Naive thymus-derived CD4-positive, alpha-beta T cell (primary cell): ENCODE measurements at regions not wholly inside any gene's neighbourhood (a gene's known extent, or its start where the extent isn't known, plus 50 kb on each side); places are given as distances from the start of the nearest gene placed in this dataset.

ENCODE experiments used
- ATAC-seq: fragments of 150-1000 bp; cut with Tn5 transposase; 2 replicates; pipeline ENCODE4 v1.10.0; 2021; ENCODE audit warnings: mild to moderate bottlenecking, moderate library complexity
- CTCF ChIA-PET: fragments of 350-600 bp; sonication (Branson Sonifier 250); formaldehyde crosslinking; loops from one replicate; lab custom pipeline; 2021; ENCODE audit warnings: antibody characterized with exemption; lab: Charles Lee
- POLR2A ChIA-PET: fragments of 350-600 bp; sonication (Branson Sonifier 250); formaldehyde crosslinking; loops from one replicate; lab custom pipeline; 2021; ENCODE audit warnings: antibody characterized with exemption, inconsistent platforms; lab: Charles Lee
- DNase-seq, 9 donors: peaks; one replicate each; pipeline versions ENCODE4 v3.0.0 to v3.0.0-alpha.2; 2020 to 2022; ENCODE audit warnings: mixed read lengths in 1 of 9
- H3K27ac ChIP-seq: one replicate; pipeline ENCODE4 v1.7.0; 2013; ENCODE audit warnings: mild to moderate bottlenecking, low read depth, low read length, moderate library complexity
- H3K27me3 ChIP-seq, 2 donors: one replicate each; pipeline ENCODE4 v1.7.0; 2013; ENCODE audit warnings: low read length in 2 of 2, mild to moderate bottlenecking in 2 of 2, moderate library complexity in 2 of 2; ENCODE audit not compliant: control insufficient read depth in 2 of 2, insufficient read depth in 2 of 2
- H3K36me3 ChIP-seq, 3 experiments: 1 replicate in 2 of 3; 2 replicates in 1 of 3; pipeline ENCODE4 v1.7.0; 2013; ENCODE audit warnings: low read length in 3 of 3, mild to moderate bottlenecking in 3 of 3, moderate library complexity in 1 of 3; ENCODE audit not compliant: insufficient read depth in 3 of 3, control insufficient read depth in 2 of 3
- H3K4me1 ChIP-seq, 2 donors: one replicate each; pipeline ENCODE4 v1.7.0; 2013; ENCODE audit warnings: low read length in 2 of 2, mild to moderate bottlenecking in 2 of 2, moderate library complexity in 1 of 2; ENCODE audit not compliant: control insufficient read depth in 2 of 2, insufficient read depth in 2 of 2
- H3K4me3 ChIP-seq: 2 replicates; pipeline ENCODE4 v1.7.0; 2013; ENCODE audit warnings: mild to moderate bottlenecking, low read length
- H3K9me3 ChIP-seq, 3 experiments: 1 replicate in 2 of 3; 2 replicates in 1 of 3; pipeline ENCODE4 v1.7.0; 2013; ENCODE audit warnings: low read length in 3 of 3; ENCODE audit not compliant: control insufficient read depth in 2 of 3
- H3K27ac Mint-ChIP-seq, 9 donors: one replicate each; pipeline ENCODE4 v1.8.0; 2020 to 2022; ENCODE audit warnings: mixed read lengths in 9 of 9, mild to moderate bottlenecking in 8 of 9, moderate library complexity in 5 of 9, inconsistent platforms in 2 of 9
- H3K27me3 Mint-ChIP-seq, 5 donors: one replicate each; pipeline ENCODE4 v1.8.0; 2021 to 2022; ENCODE audit warnings: mixed read lengths in 5 of 5, mild to moderate bottlenecking in 1 of 5
- H3K36me3 Mint-ChIP-seq, 5 donors: one replicate each; pipeline ENCODE4 v1.8.0; 2020 to 2022; ENCODE audit warnings: mixed read lengths in 5 of 5, mild to moderate bottlenecking in 3 of 5, inconsistent platforms in 1 of 5
- H3K4me1 Mint-ChIP-seq, 7 donors: one replicate each; pipeline ENCODE4 v1.8.0; 2020 to 2022; ENCODE audit warnings: mixed read lengths in 7 of 7, mild to moderate bottlenecking in 3 of 7, inconsistent platforms in 1 of 7
- H3K4me3 Mint-ChIP-seq, 10 donors: one replicate each; pipeline ENCODE4 v1.8.0; 2020 to 2022; ENCODE audit warnings: mild to moderate bottlenecking in 10 of 10, mixed read lengths in 10 of 10, moderate library complexity in 6 of 10, inconsistent platforms in 2 of 10
- H3K9me3 Mint-ChIP-seq, 11 donors: one replicate each; pipeline ENCODE4 v1.8.0; 2020 to 2022; ENCODE audit warnings: mixed read lengths in 11 of 11, mild to moderate bottlenecking in 4 of 11, inconsistent platforms in 1 of 11, moderate library complexity in 1 of 11
- intact Hi-C, 2 donors: fragments of 100-400 bp; cut with micrococcal nuclease; formaldehyde crosslinking; loops; one replicate each; pipeline ENCODE4 v1.15.1; 2023

- ATAC-seq: no peak
- H3K4me3 Mint-ChIP-seq: no peak overlapping the region
- H3K9me3 Mint-ChIP-seq: no peaks in the 10 kb centered on the region
- no peaks in the 10 kb centered on the region for H3K27me3 ChIP-seq
- no peak overlapping the region for H3K27ac ChIP-seq
- H3K4me3 ChIP-seq: no peak overlapping the region
- H3K27me3 Mint-ChIP-seq: peaks cover 0 to 35% (median 15%) of the 10 kb centered on the region in 5 donors
- H3K4me1 Mint-ChIP-seq: peaks cover 0 to 3% (median 1%) of the 10 kb centered on the region in 7 donors
- ChIA-PET POLR2A (no interaction called here), CTCF (no interaction called here)
- no peaks in the 10 kb centered on the region for H3K4me1 ChIP-seq
- no peaks in the 10 kb centered on the region for H3K9me3 ChIP-seq
- intact Hi-C loops: loop anchor here in 1 of 2 donors (10.0 kb wide), 1 partner anchor 319 kb away; no protein-coding TSS in a partner anchor
- no peak for DNase-seq
- H3K27ac Mint-ChIP-seq: no peak overlapping the region
- H3K36me3 Mint-ChIP-seq: no peaks in the 10 kb centered on the region
- no peaks in the 10 kb centered on the region for H3K36me3 ChIP-seq
These were observed 338.0 kb downstream of the MATN1 start for GRCh38 chr1:30385246-30385995.

GRCh38 chr1:30384286-30385245 is 338.8 kb downstream of the MATN1 start:
- Mint-ChIP-seq H3K4me3 (no peak overlapping the region), H3K9me3 (no peaks in the 10 kb centered on the region), H3K4me1 (peaks cover 0 to 7% (median 4%) of the 10 kb centered on the region in 7 donors), H3K36me3 (no peaks in the 10 kb centered on the region), H3K27ac (no peak overlapping the region), H3K27me3 (peaks cover 0 to 28% (median 8%) of the 10 kb centered on the region in 5 donors)
- Histone ChIP-seq H3K9me3 (no peaks in the 10 kb centered on the region), H3K4me3 (no peak overlapping the region), H3K27ac (no peak overlapping the region), H3K36me3 (no peaks in the 10 kb centered on the region), H3K4me1 (no peaks in the 10 kb centered on the region), H3K27me3 (no peaks in the 10 kb centered on the region)
- ATAC-seq (no peak), DNase-seq (no peak)
- ChIA-PET CTCF (no interaction called here), POLR2A (no interaction called here)
- intact Hi-C loops: loop anchor here in 1 of 2 donors (10.0 kb wide), 1 partner anchor 320 kb away; no protein-coding TSS in a partner anchor

- H3K4me1 ChIP-seq: no peaks in the 10 kb centered on the region
- Mint-ChIP-seq H3K9me3 (no peaks in the 10 kb centered on the region), H3K36me3 (no peaks in the 10 kb centered on the region), H3K4me1 (peaks cover 0 to 9% (median 4%) of the 10 kb centered on the region in 7 donors), H3K27me3 (peaks cover 0 to 25% (median 4%) of the 10 kb centered on the region in 5 donors), H3K27ac (no peak overlapping the region), H3K4me3 (no peak overlapping the region)
- ATAC-seq (no peak), DNase-seq (no peak)
- H3K27me3 ChIP-seq: no peaks in the 10 kb centered on the region
- ChIA-PET POLR2A (no interaction called here), CTCF (no interaction called here)
- no peaks in the 10 kb centered on the region for H3K9me3 ChIP-seq
- H3K36me3 ChIP-seq: no peaks in the 10 kb centered on the region
- intact Hi-C loops: loop anchor here in 1 of 2 donors (10.0 kb wide), 1 partner anchor 322 kb away; no protein-coding TSS in a partner anchor
- H3K4me3 ChIP-seq: no peak overlapping the region
- no peak overlapping the region for H3K27ac ChIP-seq
These were observed 340.1 kb downstream of the MATN1 start for GRCh38 chr1:30383221-30383711.

- DNase-seq: no peak
- H3K27me3 Mint-ChIP-seq: peaks cover 0 to 20% (median 4%) of the 10 kb centered on the region in 5 donors
- no peak overlapping the region for H3K4me3 ChIP-seq
- no peak overlapping the region for H3K27ac ChIP-seq
- H3K4me3 Mint-ChIP-seq: no peak overlapping the region
- POLR2A ChIA-PET: no interaction called here
- H3K27me3 ChIP-seq: no peaks in the 10 kb centered on the region
- H3K36me3 ChIP-seq: no peaks in the 10 kb centered on the region
- no peaks in the 10 kb centered on the region for H3K36me3 Mint-ChIP-seq
- H3K4me1 Mint-ChIP-seq: peaks cover 0 to 9% (median 4%) of the 10 kb centered on the region in 7 donors
- no peaks in the 10 kb centered on the region for H3K9me3 ChIP-seq
- H3K27ac Mint-ChIP-seq: no peak overlapping the region
- no peaks in the 10 kb centered on the region for H3K9me3 Mint-ChIP-seq
- CTCF ChIA-PET: no interaction called here
- no peak for ATAC-seq
- H3K4me1 ChIP-seq: no peaks in the 10 kb centered on the region
- intact Hi-C loops: loop anchor here in 1 of 2 donors (10.0 kb wide), 1 partner anchor 322 kb away; no protein-coding TSS in a partner anchor
These were observed 340.9 kb downstream of the MATN1 start for GRCh38 chr1:30382496-30382895.

- H3K4me1 ChIP-seq: no peaks in the 10 kb centered on the region
- DNase-seq (no peak), ATAC-seq (no peak)
- CTCF ChIA-PET: interaction anchor here (1.0 kb wide), 1 partner anchor 1145 kb away, joined by 3 read pairs; the partner anchor contains the start of gene PTPRU
- POLR2A ChIA-PET: no interaction called here
- Mint-ChIP-seq H3K4me1 (peaks cover 0 to 9% (median 4%) of the 10 kb centered on the region in 7 donors), H3K4me3 (no peak overlapping the region), H3K27me3 (peaks cover 0 to 20% (median 4%) of the 10 kb centered on the region in 5 donors), H3K9me3 (no peaks in the 10 kb centered on the region), H3K27ac (no peak overlapping the region), H3K36me3 (no peaks in the 10 kb centered on the region)
- no peak overlapping the region for H3K27ac ChIP-seq
- H3K27me3 ChIP-seq: no peaks in the 10 kb centered on the region
- intact Hi-C loops: loop anchor here in 1 of 2 donors (10.0 kb wide), 1 partner anchor 323 kb away; no protein-coding TSS in a partner anchor
- H3K9me3 ChIP-seq: no peaks in the 10 kb centered on the region
- H3K4me3 ChIP-seq: no peak overlapping the region
- H3K36me3 ChIP-seq: no peaks in the 10 kb centered on the region
These were observed 341.6 kb downstream of the MATN1 start for GRCh38 chr1:30381671-30382365.

GRCh38 chr1:30381266-30381665 is 342.1 kb downstream of the MATN1 start:
- Mint-ChIP-seq H3K27ac (no peak overlapping the region), H3K27me3 (peaks cover 0 to 24% (median 8%) of the 10 kb centered on the region in 5 donors), H3K4me3 (no peak overlapping the region), H3K4me1 (peaks cover 0 to 9% (median 4%) of the 10 kb centered on the region in 7 donors), H3K9me3 (no peaks in the 10 kb centered on the region), H3K36me3 (no peaks in the 10 kb centered on the region)
- Histone ChIP-seq H3K36me3 (no peaks in the 10 kb centered on the region), H3K27ac (no peak overlapping the region), H3K4me1 (no peaks in the 10 kb centered on the region), H3K4me3 (no peak overlapping the region), H3K27me3 (no peaks in the 10 kb centered on the region), H3K9me3 (no peaks in the 10 kb centered on the region)
- no peak for DNase-seq
- ChIA-PET CTCF (interaction anchor here (0.6 to 1.0 kb wide), 2 partner anchors 1145 to 1472 kb away, joined by 3 read pairs; partner anchors contain the start of gene PTPRU), POLR2A (no interaction called here)
- no peak for ATAC-seq
- intact Hi-C loops: loop anchor here in 1 of 2 donors (10.0 kb wide), 1 partner anchor 324 kb away; no protein-coding TSS in a partner anchor
